ENCODE measurements at regions not wholly inside any gene's neighbourhood (a gene's known extent, or its start where the extent isn't known, plus 50 kb on each side); places are given as distances from the start of the nearest gene placed in this dataset.

- TF ChIP-seq REST (IDR thresholded peaks at IDR 0.05; ENCODE audit: low read depth, low read length) (no peak), NRF1 (IDR thresholded peaks at IDR 0.05; ENCODE audit: low read depth, low read length) (no peak)
Measured at GRCh38 chr11:114771172-114771571, 92.8 kb downstream of the NXPE2 start (continued).

GRCh38 chr11:114773541-114774338, 95.4 kb downstream of the NXPE2 start:
- POLR2A ChIA-PET = interaction anchor here (1.3 kb wide), 2 partner anchors 729 to 1727 kb away, joined by 3 read pairs; no protein-coding TSS in a partner anchor
- peaks cover 0 to 25% of the 10 kb centered on the region in 2 experiments; a peak in 2 of 4 replicates for H3K4me1 ChIP-seq (ENCODE audit: control insufficient read depth in 1 of 2, insufficient read depth in 2 of 2, low read depth in 1 of 2, low read length in 1 of 2)
- H3K4me3 ChIP-seq (ENCODE audit: low read depth in 2 of 2, low read length in 1 of 2) = no peak overlapping the region
- no peak overlapping the region for H3K27ac ChIP-seq (ENCODE audit: low read depth in 2 of 2, low read length in 1 of 2)
- no peaks in the 10 kb centered on the region for H3K9me2 ChIP-seq
- TF ChIP-seq TAF1 (IDR thresholded peaks at IDR 0.05; ENCODE audit: borderline replicate concordance, low read depth, low read length) = no peak
- no peak for TF ChIP-seq MAX (IDR thresholded peaks at IDR 0.05; ENCODE audit: low read depth)
- TF ChIP-seq GABPA (IDR thresholded peaks at IDR 0.05; ENCODE audit: low read depth) = no peak
- no peak for TF ChIP-seq SMC3 (IDR thresholded peaks at IDR 0.05; ENCODE audit: low read depth, low read length)
- no peak for TF ChIP-seq GATA2 (CRISPR knock-in tag; IDR thresholded peaks at IDR 0.05)
- TF ChIP-seq FOSL2 (IDR thresholded peaks at IDR 0.05; ENCODE audit: borderline replicate concordance, low read depth) = no peak
- no peak for TF ChIP-seq USF1 (IDR thresholded peaks at IDR 0.05; ENCODE audit: borderline replicate concordance, low read depth)
- TF ChIP-seq JUND (IDR thresholded peaks at IDR 0.05) = no peak
- TF ChIP-seq USF2 (IDR thresholded peaks at IDR 0.05; ENCODE audit: borderline replicate concordance, low read depth, low read length) = no peak
- no peaks in the 10 kb centered on the region for H3K9me3 ChIP-seq
- H3K79me2 ChIP-seq (ENCODE audit: insufficient read depth) = no peaks in the 10 kb centered on the region
- H2AFZ ChIP-seq (ENCODE audit: low read depth) = no peak overlapping the region
- CTCF ChIA-PET = interaction anchor here (0.6 to 3.5 kb wide), 71 partner anchors 10 to 1959 kb away, joined by 3 to 27 read pairs (median 4); partner anchors contain the start of gene CADM1
- no peaks in the 10 kb centered on the region for H3K27me3 ChIP-seq (ENCODE audit: insufficient read depth)
- H3K4me2 ChIP-seq = no peak overlapping the region
- H3K9ac ChIP-seq = no peak overlapping the region
- no peaks in the 10 kb centered on the region for H3K36me3 ChIP-seq (replicated peaks in 1 of 2; ENCODE audit: control insufficient read depth in 1 of 2, insufficient read depth in 2 of 2, low read length in 1 of 2)
- 40% methylated on average over 8 of the region's 8 CpGs for WGBS (ENCODE audit: low lambda C conversion rate)
- no peaks in the 10 kb centered on the region for H4K20me1 ChIP-seq (ENCODE audit: insufficient read depth)
- no peaks in the 10 kb centered on the region for H3F3A ChIP-seq (replicated peaks; ENCODE audit: insufficient read depth)
- DNase-seq = no peak
